ENCODE measurements at regions not wholly inside any gene's neighbourhood (a gene's known extent, or its start where the extent isn't known, plus 50 kb on each side); places are given as distances from the start of the nearest gene placed in this dataset.

- TF ChIP-seq CTCF (IDR thresholded peaks at IDR 0.05; ENCODE audit: poor library complexity) (no peak), EZH2 (IDR thresholded peaks at IDR 0.05; ENCODE audit: borderline replicate concordance) (no peak), EZH2phosphoT487 (IDR thresholded peaks at IDR 0.05; ENCODE audit: low read depth, severe bottlenecking, unreplicated experiment) (no peak)
Measured at GRCh38 chr13:47407808-47408207, 511.0 kb upstream of the HTR2A start.

Data from hepatocyte (in vitro differentiated cells).